ENCODE measurements at regions not wholly inside any gene's neighbourhood (a gene's known extent, or its start where the extent isn't known, plus 50 kb on each side); places are given as distances from the start of the nearest gene placed in this dataset.

GRCh38 chr5:91910655-91911054 is 527.5 kb upstream of the ARRDC3 start:
- Mint-ChIP-seq H3K9me3 (ENCODE audit: low read depth) (no peaks in the 10 kb centered on the region), H3K4me1 (ENCODE audit: low read depth) (peaks cover 11% of the 10 kb centered on the region), H3K27ac (ENCODE audit: unreplicated experiment) (no peak overlapping the region), H3K4me3 (ENCODE audit: unreplicated experiment) (no peak overlapping the region), H3K36me3 (ENCODE audit: low read depth) (no peaks in the 10 kb centered on the region), H3K27me3 (ENCODE audit: low read depth) (no peaks in the 10 kb centered on the region)
- no peak for DNase-seq (ENCODE audit: low spot score)
- no peak for TF ChIP-seq CTCF (IDR thresholded peaks at IDR 0.05)

GRCh38 chr5:91910247-91910646 is 527.1 kb upstream of the ARRDC3 start:
- Mint-ChIP-seq H3K4me3 (ENCODE audit: unreplicated experiment) (no peak overlapping the region), H3K9me3 (ENCODE audit: low read depth) (no peaks in the 10 kb centered on the region), H3K4me1 (ENCODE audit: low read depth) (peaks cover 11% of the 10 kb centered on the region), H3K27ac (ENCODE audit: unreplicated experiment) (no peak overlapping the region), H3K36me3 (ENCODE audit: low read depth) (no peaks in the 10 kb centered on the region), H3K27me3 (ENCODE audit: low read depth) (no peaks in the 10 kb centered on the region)
- no peak for TF ChIP-seq CTCF (IDR thresholded peaks at IDR 0.05)
- no peak for DNase-seq (ENCODE audit: low spot score)

GRCh38 chr5:91906494-91906893 is 523.4 kb upstream of the ARRDC3 start:
- Mint-ChIP-seq H3K36me3 (ENCODE audit: low read depth) (no peaks in the 10 kb centered on the region), H3K4me3 (ENCODE audit: unreplicated experiment) (no peak overlapping the region), H3K27me3 (ENCODE audit: low read depth) (no peaks in the 10 kb centered on the region), H3K9me3 (ENCODE audit: low read depth) (no peaks in the 10 kb centered on the region), H3K4me1 (ENCODE audit: low read depth) (peaks cover 15% of the 10 kb centered on the region), H3K27ac (ENCODE audit: unreplicated experiment) (no peak overlapping the region)
- TF ChIP-seq CTCF (IDR thresholded peaks at IDR 0.05) = no peak
- no peak for DNase-seq (ENCODE audit: low spot score)

GRCh38 chr5:91906027-91906426 is 522.9 kb upstream of the ARRDC3 start:
- no peak overlapping the region for H3K4me3 Mint-ChIP-seq (ENCODE audit: unreplicated experiment)
- H3K36me3 Mint-ChIP-seq (ENCODE audit: low read depth) = no peaks in the 10 kb centered on the region
- peaks cover 15% of the 10 kb centered on the region for H3K4me1 Mint-ChIP-seq (ENCODE audit: low read depth)
- no peaks in the 10 kb centered on the region for H3K27me3 Mint-ChIP-seq (ENCODE audit: low read depth)
- no peak overlapping the region for H3K27ac Mint-ChIP-seq (ENCODE audit: unreplicated experiment)
- no peaks in the 10 kb centered on the region for H3K9me3 Mint-ChIP-seq (ENCODE audit: low read depth)
- DNase-seq (ENCODE audit: low spot score) = no peak
- TF ChIP-seq CTCF (IDR thresholded peaks at IDR 0.05) = no peak

GRCh38 chr5:91898898-91899297 is 515.8 kb upstream of the ARRDC3 start:
- Mint-ChIP-seq H3K27ac (ENCODE audit: unreplicated experiment) (no peak overlapping the region), H3K4me1 (ENCODE audit: low read depth) (no peaks in the 10 kb centered on the region), H3K27me3 (ENCODE audit: low read depth) (no peaks in the 10 kb centered on the region), H3K36me3 (ENCODE audit: low read depth) (no peaks in the 10 kb centered on the region), H3K4me3 (ENCODE audit: unreplicated experiment) (no peak overlapping the region), H3K9me3 (ENCODE audit: low read depth) (no peaks in the 10 kb centered on the region)
- no peak for DNase-seq (ENCODE audit: low spot score)
- no peak for TF ChIP-seq CTCF (IDR thresholded peaks at IDR 0.05)
